AG09309 (cell line): ENCODE measurements at regions not wholly inside any gene's neighbourhood (a gene's known extent, or its start where the extent isn't known, plus 50 kb on each side); places are given as distances from the start of the nearest gene placed in this dataset.

Source experiments
- DNase-seq: peaks from one replicate; pipeline ENCODE4 v3.0.0-alpha.2; 2010; ENCODE audit warnings: low read depth
- H3K4me3 ChIP-seq: 2 replicates; pipeline ENCODE4 v1.5.1; 2011; ENCODE audit warnings: mild to moderate bottlenecking, low read depth, low read length, moderate library complexity; ENCODE audit not compliant: control insufficient read depth
- TF ChIP-seq, protein P1 (sequence below): IDR thresholded peaks from 2 replicates; pipeline ENCODE4 v1.5.1; 2011; ENCODE audit warnings: mild to moderate bottlenecking, low read depth, low read length, inconsistent platforms; ENCODE audit not compliant: insufficient read depth, control insufficient read depth; ENCODE audit errors: missing control alignments

DNA sequence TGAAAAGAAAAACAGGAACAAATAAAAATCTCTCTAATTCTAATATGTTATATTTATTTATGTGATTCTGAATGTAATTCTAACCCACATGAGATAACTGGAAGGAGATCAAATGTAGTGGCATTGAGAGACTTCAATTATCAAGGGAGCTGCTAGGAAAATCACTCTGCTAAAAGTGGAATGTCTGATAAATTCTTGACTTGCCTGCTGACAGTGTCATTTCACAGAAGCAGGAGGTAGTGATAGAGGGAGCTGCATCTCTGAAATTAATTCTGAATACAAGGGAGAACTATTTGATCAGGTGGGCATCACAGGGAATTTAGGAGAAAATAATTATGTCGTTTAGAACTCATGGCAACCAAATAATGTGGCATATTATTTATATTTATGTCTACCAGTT lies 303.6 kb downstream of the BCAT1 start:
- TF ChIP-seq, protein P1, sequence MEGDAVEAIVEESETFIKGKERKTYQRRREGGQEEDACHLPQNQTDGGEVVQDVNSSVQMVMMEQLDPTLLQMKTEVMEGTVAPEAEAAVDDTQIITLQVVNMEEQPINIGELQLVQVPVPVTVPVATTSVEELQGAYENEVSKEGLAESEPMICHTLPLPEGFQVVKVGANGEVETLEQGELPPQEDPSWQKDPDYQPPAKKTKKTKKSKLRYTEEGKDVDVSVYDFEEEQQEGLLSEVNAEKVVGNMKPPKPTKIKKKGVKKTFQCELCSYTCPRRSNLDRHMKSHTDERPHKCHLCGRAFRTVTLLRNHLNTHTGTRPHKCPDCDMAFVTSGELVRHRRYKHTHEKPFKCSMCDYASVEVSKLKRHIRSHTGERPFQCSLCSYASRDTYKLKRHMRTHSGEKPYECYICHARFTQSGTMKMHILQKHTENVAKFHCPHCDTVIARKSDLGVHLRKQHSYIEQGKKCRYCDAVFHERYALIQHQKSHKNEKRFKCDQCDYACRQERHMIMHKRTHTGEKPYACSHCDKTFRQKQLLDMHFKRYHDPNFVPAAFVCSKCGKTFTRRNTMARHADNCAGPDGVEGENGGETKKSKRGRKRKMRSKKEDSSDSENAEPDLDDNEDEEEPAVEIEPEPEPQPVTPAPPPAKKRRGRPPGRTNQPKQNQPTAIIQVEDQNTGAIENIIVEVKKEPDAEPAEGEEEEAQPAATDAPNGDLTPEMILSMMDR: no peak
- H3K4me3 ChIP-seq: no peak overlapping the region
- DNase-seq: no peak

DNA sequence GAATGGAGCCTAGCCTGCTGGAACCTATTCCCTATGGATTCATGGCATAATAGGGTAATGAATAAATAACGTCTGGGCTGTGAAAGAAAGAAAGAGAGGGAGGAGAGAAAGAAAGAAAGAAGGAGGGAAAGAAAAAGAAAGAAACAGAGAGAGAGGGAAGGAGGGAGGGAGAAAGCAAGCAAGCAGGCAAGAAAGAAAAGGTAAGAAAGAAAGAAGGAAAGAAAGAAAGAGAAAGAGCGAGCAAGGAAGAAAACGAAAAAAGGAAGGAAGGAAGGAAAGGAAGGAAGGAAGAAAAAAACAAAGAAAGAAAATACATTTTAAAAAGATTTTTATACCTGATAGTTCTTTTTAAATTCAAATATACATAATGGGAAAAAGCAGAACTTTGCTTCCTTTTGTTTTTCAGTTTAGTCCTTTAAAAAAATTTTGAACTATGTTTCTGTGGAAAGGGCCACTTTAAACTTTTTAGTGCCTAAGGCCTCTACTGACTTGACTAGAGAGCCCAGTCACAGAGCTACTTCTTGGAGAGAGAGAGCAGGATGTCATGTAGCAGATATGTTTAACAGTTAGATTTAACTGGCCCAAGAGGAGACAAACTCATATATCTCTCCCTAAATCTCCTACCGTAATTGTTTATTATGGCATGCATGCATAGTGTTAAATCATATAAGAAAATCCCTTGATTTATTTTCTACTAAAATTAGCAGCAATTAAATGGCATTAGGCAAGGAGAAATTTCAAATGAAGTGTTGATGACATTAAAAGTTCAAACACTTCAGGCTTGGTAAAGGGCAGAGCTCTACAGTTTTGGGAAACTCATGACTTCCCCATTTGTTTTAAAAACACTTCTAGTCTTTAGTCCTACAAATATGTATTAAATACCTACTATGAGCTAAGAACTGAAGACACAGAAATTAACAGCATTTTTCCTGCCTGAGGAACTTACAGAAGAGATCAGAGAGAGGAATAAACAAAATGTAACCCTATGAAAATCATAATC lies 305.5 kb downstream of the BCAT1 start:
- DNase-seq: no peak
- TF ChIP-seq, protein P1: no peak
- H3K4me3 ChIP-seq: no peak overlapping the region

DNA sequence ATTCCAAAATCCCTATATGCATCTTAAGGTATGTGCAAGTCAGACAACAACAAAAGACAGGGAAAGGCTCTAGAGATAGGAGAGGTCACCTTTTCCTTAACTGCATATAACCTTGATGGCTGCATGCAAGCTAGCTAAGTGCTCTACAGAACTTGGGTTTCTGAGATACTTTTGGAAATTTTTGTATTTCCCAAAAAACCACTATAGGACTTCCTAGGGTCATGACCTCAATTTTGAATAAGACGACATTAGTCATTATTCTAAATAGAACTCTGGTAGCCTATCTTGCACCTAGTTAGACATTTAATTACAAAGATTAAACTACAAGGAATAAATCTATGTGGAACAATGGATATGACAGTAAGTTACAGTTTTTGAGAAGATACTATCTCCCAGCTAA lies 309.3 kb downstream of the BCAT1 start:
- H3K4me3 ChIP-seq: no peak overlapping the region
- no peak for DNase-seq
- TF ChIP-seq, protein P1: no peak

DNA sequence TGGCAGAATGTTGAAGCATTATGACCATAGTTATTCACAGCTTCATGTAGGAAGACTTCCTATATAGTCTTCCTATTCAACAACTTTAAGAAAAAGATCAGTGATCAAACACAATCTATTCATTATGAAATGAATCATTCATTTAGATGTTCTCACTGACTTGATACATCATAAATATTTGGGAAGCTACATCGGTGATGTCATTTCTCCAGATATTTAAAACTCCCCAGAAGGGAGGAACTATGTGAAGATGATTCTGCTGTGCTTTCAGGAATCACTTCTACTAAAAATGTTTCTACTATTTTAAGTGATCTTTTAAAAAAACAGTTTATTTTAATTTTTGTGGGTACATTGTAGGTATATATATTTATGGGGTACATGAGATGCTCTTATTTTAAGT lies 316.4 kb downstream of the BCAT1 start:
- H3K4me3 ChIP-seq: no peak overlapping the region
- TF ChIP-seq, protein P1: no peak
- DNase-seq: no peak

DNA sequence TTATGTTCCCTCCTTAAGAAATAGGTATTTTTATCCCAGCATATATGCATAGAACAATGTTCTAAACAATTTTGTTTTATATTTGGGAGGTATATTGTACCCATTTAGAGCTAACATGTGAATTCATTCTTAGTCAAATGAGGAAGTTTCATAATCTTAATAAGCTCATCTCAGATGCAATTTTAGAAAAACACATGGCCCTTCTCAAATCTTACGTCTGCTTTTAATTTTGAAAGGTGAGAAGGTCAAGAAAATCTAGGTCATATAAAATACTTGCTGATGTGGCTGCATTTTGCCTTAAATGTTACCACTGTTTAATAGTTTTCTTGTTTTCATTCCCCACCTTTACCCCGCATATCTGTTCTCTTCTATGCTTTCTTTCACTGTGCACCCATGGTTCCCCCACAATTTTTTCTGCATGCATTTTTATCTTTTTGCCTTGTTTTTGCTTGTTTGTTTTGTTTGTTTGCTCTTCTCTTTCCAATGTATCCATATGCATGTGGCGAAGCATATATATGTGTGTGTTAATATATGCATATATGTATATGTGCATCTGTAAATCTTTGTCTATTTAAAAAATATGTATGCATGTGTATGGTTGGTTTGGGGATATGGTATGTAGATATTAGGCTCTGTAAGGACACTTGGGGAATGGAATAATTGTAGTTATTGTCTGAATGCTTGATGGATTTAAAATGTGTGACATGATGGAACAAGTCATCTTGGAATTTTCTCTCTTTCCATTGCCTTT lies 317.1 kb downstream of the BCAT1 start:
- H3K4me3 ChIP-seq: no peak overlapping the region
- TF ChIP-seq, protein P1: no peak
- no peak for DNase-seq

DNA sequence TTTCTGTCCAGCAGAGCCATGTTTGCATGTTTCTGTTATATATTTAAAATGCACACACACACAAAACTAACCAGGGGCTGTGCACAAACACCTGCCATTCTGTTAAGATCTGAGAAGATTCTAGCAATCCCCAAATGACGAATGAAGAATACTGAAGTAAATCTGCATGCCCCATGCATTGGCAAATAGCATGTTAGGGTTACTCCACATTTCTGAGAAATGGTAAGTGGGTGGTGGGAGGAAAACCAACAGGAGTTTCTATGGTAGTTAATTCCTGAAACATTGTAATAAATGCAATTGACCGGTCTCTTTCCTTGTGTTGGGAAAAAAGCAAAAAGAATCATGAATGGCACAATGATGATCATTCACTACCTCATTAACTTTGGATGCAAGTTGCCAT lies 318.0 kb downstream of the BCAT1 start:
- TF ChIP-seq, protein P1: no peak
- DNase-seq: no peak

More for the DNA sequence above, 318.0 kb downstream of the BCAT1 start:
- H3K4me3 ChIP-seq: no peak overlapping the region
